ENCODE measurements at regions not wholly inside any gene's neighbourhood (a gene's known extent, or its start where the extent isn't known, plus 50 kb on each side); places are given as distances from the start of the nearest gene placed in this dataset.

- TF ChIP-seq, protein P1, sequence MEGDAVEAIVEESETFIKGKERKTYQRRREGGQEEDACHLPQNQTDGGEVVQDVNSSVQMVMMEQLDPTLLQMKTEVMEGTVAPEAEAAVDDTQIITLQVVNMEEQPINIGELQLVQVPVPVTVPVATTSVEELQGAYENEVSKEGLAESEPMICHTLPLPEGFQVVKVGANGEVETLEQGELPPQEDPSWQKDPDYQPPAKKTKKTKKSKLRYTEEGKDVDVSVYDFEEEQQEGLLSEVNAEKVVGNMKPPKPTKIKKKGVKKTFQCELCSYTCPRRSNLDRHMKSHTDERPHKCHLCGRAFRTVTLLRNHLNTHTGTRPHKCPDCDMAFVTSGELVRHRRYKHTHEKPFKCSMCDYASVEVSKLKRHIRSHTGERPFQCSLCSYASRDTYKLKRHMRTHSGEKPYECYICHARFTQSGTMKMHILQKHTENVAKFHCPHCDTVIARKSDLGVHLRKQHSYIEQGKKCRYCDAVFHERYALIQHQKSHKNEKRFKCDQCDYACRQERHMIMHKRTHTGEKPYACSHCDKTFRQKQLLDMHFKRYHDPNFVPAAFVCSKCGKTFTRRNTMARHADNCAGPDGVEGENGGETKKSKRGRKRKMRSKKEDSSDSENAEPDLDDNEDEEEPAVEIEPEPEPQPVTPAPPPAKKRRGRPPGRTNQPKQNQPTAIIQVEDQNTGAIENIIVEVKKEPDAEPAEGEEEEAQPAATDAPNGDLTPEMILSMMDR (IDR thresholded peaks at IDR 0.05; ENCODE audit: low read depth, low read length), result no peak
Observed at GRCh38 chr4:174016251-174016650, 267.2 kb downstream of the FBXO8 start.

DNA sequence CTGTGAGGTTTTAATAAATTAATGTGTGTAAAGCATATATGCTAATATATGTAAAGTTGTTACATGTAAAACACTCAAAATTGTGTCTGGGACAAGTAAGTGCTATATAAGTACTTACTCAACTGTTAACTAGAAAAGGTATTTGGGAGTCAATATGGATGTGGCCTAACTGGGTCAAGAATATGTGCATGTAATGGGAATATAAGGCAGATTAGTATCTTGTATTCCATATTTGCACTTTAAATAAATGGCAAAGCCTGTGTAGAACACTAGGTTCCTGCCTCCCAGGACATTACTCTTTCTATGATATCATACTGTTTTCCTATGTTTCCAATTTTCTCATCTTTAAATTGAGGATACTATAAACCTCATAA is 270.6 kb downstream of the FBXO8 start:
- TF ChIP-seq, protein P1 (IDR thresholded peaks at IDR 0.05; ENCODE audit: low read depth, low read length), result no peak
- H3K4me3 ChIP-seq (ENCODE audit: low read depth, low read length), result no peak overlapping the region

More at GRCh38 chr4:174016251-174016650, 267.2 kb downstream of the FBXO8 start:
- no peak overlapping the region for H3K4me3 ChIP-seq (ENCODE audit: low read depth, low read length)

GRCh38 chr4:174012135-174012885 is 271.2 kb downstream of the FBXO8 start:
- TF ChIP-seq, protein P1 (IDR thresholded peaks at IDR 0.05; ENCODE audit: low read depth, low read length), result no peak
- no peak overlapping the region for H3K4me3 ChIP-seq (ENCODE audit: low read depth, low read length)

GRCh38 chr4:174010547-174010946 is 272.9 kb downstream of the FBXO8 start:
- H3K4me3 ChIP-seq (ENCODE audit: low read depth, low read length), result no peak overlapping the region
- TF ChIP-seq, protein P1 (IDR thresholded peaks at IDR 0.05; ENCODE audit: low read depth, low read length), result no peak

- no peak overlapping the region for H3K4me3 ChIP-seq (ENCODE audit: low read depth, low read length)
- TF ChIP-seq, protein P1 (IDR thresholded peaks at IDR 0.05; ENCODE audit: low read depth, low read length), result no peak
Observed at GRCh38 chr4:174009686-174010451, 273.6 kb downstream of the FBXO8 start.

DNA sequence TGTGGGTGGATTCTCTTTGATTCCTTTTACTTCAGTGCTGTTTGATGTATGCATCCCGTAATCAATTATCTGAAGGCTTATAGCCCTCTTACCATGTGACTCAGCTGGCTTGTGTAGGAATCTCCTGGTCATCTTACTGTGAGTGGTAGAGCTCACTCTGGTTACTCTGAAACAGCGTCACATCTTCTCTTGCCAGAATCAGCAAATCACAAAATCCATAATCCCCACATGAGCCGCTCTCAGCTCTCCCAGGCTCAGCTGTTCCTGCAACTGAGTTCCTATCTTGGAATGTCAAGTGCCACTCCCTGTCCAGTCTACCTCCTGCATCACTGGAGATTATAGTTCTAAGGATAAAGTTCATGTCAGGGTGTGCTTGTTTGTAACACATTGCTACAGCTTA is 278.0 kb downstream of the FBXO8 start:
- no peak overlapping the region for H3K4me3 ChIP-seq (ENCODE audit: low read depth, low read length)
- TF ChIP-seq, protein P1 (IDR thresholded peaks at IDR 0.05; ENCODE audit: low read depth, low read length), result no peak

Data from WI38 (cell line).